ENCODE measurements at regions not wholly inside any gene's neighbourhood (a gene's known extent, or its start where the extent isn't known, plus 50 kb on each side); places are given as distances from the start of the nearest gene placed in this dataset.
"Not testable (repeated sequence)": the region's sequence is repeated elsewhere in the genome, so short reads cannot be mapped to it uniquely, and the experiment has no call there.

- no peaks in the 10 kb centered on the region for H3K36me3 Mint-ChIP-seq
- H3K27ac Mint-ChIP-seq, result no peak overlapping the region
- DNase-seq, result no peak
- H3K9me3 Mint-ChIP-seq, result no peaks in the 10 kb centered on the region
- H3K4me1 Mint-ChIP-seq, result no peaks in the 10 kb centered on the region
- H3K4me3 Mint-ChIP-seq, result no peak overlapping the region
- H3K27me3 Mint-ChIP-seq, result peaks cover 52% of the 10 kb centered on the region
- POLR2A ChIA-PET, result no interaction called here
- no peak for ATAC-seq (ENCODE audit: low read depth)
Observed at GRCh38 chr6:165906-166305, 126.4 kb upstream of the DUSP22 start.

GRCh38 chr6:168865-169455 lies 123.3 kb upstream of the DUSP22 start:
- no peak for DNase-seq
- POLR2A ChIA-PET, result no interaction called here
- peaks cover 40% of the 10 kb centered on the region for H3K27me3 Mint-ChIP-seq

DNA sequence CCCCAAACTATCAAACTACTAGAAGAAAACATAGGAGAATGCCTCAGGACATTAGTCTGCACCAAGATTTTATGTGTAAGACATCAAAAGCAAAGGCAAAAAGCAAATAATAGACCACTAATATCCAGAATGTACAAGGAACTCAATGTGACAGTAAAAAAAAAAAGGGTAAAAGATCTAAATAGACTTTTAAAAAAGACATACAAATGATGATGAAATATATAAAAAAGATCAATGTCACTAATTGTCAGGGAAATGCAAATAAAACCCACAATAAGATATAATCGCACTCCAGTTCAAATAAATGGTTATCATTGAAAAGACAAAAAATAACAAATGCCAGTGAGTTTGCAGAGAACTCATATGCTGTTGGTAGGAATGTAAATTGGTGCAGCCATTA lies 118.3 kb upstream of the DUSP22 start:
- Mint-ChIP-seq H3K4me1 (no peaks in the 10 kb centered on the region), H3K9me3 (peaks cover 15% of the 10 kb centered on the region), H3K36me3 (peaks cover 3% of the 10 kb centered on the region), H3K4me3 (no peak overlapping the region), H3K27me3 (peaks cover 26% of the 10 kb centered on the region), H3K27ac (no peak overlapping the region)
- POLR2A ChIA-PET, result no interaction called here
- no peak for ATAC-seq (ENCODE audit: low read depth)
- DNase-seq, result no peak

More at GRCh38 chr6:168865-169455, 123.3 kb upstream of the DUSP22 start:
- Mint-ChIP-seq H3K27ac (no peak overlapping the region), H3K36me3 (no peaks in the 10 kb centered on the region), H3K4me1 (no peaks in the 10 kb centered on the region), H3K9me3 (peaks cover 6% of the 10 kb centered on the region), H3K4me3 (no peak overlapping the region)
- no peak for ATAC-seq (ENCODE audit: low read depth)

GRCh38 chr6:175680-176079 lies 116.6 kb upstream of the DUSP22 start:
- Mint-ChIP-seq H3K4me3 (no peak overlapping the region), H3K27ac (no peak overlapping the region), H3K27me3 (peaks cover 20% of the 10 kb centered on the region), H3K9me3 (peaks cover 15% of the 10 kb centered on the region), H3K4me1 (peaks cover 7% of the 10 kb centered on the region), H3K36me3 (peaks cover 3% of the 10 kb centered on the region)
- DNase-seq (no peak), ATAC-seq (ENCODE audit: low read depth) (no peak)
- POLR2A ChIA-PET, result no interaction called here

DNA sequence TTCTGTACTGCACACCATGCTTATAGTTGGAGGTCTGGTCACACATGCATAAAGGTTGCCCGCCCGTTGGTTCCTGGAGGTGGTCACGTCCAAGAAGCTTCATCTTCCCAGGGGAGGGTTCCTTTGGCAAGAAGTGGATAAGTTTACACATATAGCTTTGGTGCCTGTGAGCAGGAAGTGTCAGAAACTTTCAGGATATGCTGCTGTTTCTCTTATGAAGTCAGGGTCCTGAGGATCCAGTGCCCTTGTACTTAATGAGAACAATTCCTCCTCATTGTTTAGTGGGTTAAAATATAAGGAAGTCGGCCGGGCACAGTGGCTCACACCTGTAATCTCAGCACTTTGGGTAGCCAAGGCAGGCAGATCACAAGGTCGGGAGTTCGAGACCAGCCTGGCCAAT lies 115.5 kb upstream of the DUSP22 start:
- Mint-ChIP-seq H3K4me3 (no peak overlapping the region), H3K9me3 (peaks cover 11% of the 10 kb centered on the region), H3K27me3 (peaks cover 10% of the 10 kb centered on the region), H3K27ac (no peak overlapping the region), H3K4me1 (peaks cover 13% of the 10 kb centered on the region), H3K36me3 (peaks cover 3% of the 10 kb centered on the region)
- POLR2A ChIA-PET, result no interaction called here
- ATAC-seq (ENCODE audit: low read depth), result no peak
- DNase-seq, result no peak

DNA sequence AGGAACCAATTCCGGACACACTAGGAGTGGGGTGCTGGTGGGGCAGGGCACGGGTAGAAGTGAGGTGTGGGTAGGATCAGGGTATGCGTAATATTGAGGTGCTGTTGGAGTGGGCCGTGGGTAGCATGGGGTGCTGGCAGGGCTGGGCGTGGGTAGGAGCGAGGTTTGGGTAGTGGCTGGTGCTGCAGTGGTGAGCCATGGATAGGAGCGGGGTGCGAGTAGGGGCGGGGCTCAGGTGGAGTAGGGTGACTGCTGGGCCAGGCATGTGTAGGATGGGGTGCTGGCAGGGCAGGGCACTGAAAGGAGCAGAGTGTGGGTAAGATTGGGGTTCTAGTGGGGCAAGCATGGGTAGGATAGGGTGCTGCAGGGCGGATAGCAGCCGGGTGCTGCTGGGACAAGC lies 114.2 kb upstream of the DUSP22 start:
- H3K4me1 Mint-ChIP-seq, result peaks cover 13% of the 10 kb centered on the region
- H3K27me3 Mint-ChIP-seq, result peaks cover 5% of the 10 kb centered on the region
- ATAC-seq (ENCODE audit: low read depth), result no peak

DNA sequence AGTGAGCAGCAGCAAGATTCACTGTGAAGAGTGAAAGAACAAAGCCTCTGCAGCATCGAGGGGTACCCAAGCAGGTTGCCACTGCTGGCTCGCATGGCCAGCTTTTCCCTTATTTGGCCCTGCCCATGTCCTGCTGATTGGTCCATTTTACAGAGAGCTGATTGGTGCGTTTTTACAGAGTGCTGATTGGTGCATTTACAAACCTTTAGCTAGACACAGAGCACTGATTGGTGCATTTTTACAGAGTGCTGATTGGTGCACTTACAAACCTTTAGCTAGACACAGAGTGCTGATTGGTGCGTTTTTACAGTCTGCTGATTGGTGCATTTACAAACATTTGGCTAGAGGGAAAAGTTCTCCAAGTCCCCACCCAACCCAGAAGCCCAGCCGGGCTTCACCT lies 113.4 kb upstream of the DUSP22 start:
- DNase-seq; H3K9me3 Mint-ChIP-seq; ATAC-seq (ENCODE audit: low read depth); H3K27ac Mint-ChIP-seq; H3K4me3 Mint-ChIP-seq; H3K36me3 Mint-ChIP-seq; H3K27me3 Mint-ChIP-seq; POLR2A ChIA-PET: not testable (repeated sequence)
- H3K4me1 Mint-ChIP-seq, result peaks cover 13% of the 10 kb centered on the region

More for the DNA sequence above, 114.2 kb upstream of the DUSP22 start:
- H3K4me3 Mint-ChIP-seq, result no peak overlapping the region
- H3K9me3 Mint-ChIP-seq, result peaks cover 10% of the 10 kb centered on the region
- DNase-seq, result no peak
- H3K27ac Mint-ChIP-seq, result no peak overlapping the region
- H3K36me3 Mint-ChIP-seq, result peaks cover 3% of the 10 kb centered on the region
- POLR2A ChIA-PET, result no interaction called here

GRCh38 chr6:179340-179950 lies 112.8 kb upstream of the DUSP22 start:
- H3K36me3 Mint-ChIP-seq, result peaks cover 3% of the 10 kb centered on the region
- POLR2A ChIA-PET, result interaction anchor here (1.1 to 1.5 kb wide), 2 partner anchors 143 to 211 kb away, joined by 3 read pairs; no protein-coding TSS in a partner anchor
- no peak for ATAC-seq (ENCODE audit: low read depth)

DNA sequence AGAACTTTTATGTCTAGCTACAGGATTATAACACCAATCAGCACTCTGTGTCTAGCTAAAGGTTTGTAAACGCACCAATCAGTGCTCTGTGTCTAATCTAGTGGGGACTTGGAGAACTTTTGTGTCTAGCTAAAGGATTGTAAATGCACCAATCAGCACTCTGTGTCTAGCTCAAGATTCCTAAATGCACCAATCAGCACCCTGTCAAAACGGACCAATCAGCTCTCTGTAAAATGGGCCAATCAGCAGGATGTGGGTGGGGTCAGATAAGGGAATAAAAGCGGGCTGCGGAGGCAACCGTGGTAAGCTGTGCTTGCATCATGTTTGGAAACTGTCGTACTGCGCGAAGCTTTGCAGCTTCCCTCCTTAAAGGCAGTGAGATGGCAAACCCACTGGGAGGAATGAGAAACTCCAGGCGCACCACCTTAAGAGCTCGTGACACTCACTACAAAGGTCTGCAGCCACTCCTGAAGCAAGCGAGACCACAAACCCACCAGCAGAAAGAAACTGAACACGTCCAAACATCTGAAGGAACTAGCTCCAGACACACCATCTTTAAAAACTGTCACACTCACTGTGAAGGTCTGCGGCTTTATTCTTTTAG lies 112.1 kb upstream of the DUSP22 start:
- H3K36me3 Mint-ChIP-seq, DNase-seq, H3K27me3 Mint-ChIP-seq, H3K9me3 Mint-ChIP-seq: not testable (repeated sequence)
- Mint-ChIP-seq H3K4me1 (peaks cover 19% of the 10 kb centered on the region), H3K27ac (peak overlapping the region; percentile 85), H3K4me3 (peak overlapping the region; percentile 79)
- peak; percentile 78 for ATAC-seq (ENCODE audit: low read depth)
- POLR2A ChIA-PET, result interaction anchor here (1.0 to 1.5 kb wide), 6 partner anchors 113 to 255 kb away, joined by 3 to 4 read pairs (median 3); partner anchors contain the start of gene DUSP22

More at GRCh38 chr6:179340-179950, 112.8 kb upstream of the DUSP22 start:
- H3K4me3 Mint-ChIP-seq, result no peak overlapping the region
- no peak overlapping the region for H3K27ac Mint-ChIP-seq
- H3K4me1 Mint-ChIP-seq, result peaks cover 17% of the 10 kb centered on the region
- peaks cover 8% of the 10 kb centered on the region for H3K9me3 Mint-ChIP-seq
- DNase-seq, result no peak
- peaks cover 4% of the 10 kb centered on the region for H3K27me3 Mint-ChIP-seq

- Mint-ChIP-seq H3K4me1 (peaks cover 19% of the 10 kb centered on the region), H3K4me3 (peak overlapping the region; percentile 79), H3K36me3 (peaks cover 3% of the 10 kb centered on the region), H3K27ac (peak overlapping the region; percentile 85), H3K9me3 (peaks cover 8% of the 10 kb centered on the region), H3K27me3 (peaks cover 2% of the 10 kb centered on the region)
- POLR2A ChIA-PET, result interaction anchor here (1.0 to 1.5 kb wide), 3 partner anchors 209 to 222 kb away, joined by 3 to 4 read pairs (median 4); no protein-coding TSS in a partner anchor
- no peak for ATAC-seq (ENCODE audit: low read depth)
- no peak for DNase-seq
Observed at GRCh38 chr6:181049-181654, 111.1 kb upstream of the DUSP22 start.

DNA sequence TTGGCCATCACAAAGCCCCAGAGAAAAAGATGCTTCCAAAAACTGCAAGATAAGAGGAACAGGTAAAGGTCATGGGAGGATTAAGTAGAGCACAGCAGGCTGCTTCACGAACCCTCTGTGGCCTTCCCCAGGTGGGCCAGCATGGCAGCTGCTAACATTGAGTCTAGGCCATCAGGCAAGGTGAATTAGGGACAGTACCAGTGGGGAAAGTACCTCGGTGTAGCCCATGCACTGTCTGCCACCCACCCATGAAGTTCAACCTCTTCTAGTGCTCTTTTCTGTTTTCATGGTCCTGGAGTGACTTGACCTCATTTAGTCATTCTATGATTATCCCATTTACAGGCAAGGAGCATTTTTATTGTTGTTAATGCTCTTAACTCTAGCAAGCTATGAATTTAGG lies 108.6 kb upstream of the DUSP22 start:
- ATAC-seq (ENCODE audit: low read depth), result no peak
- POLR2A ChIA-PET, result interaction anchor here (0.5 kb wide), 1 partner anchor 110 kb away, joined by 4 read pairs; no protein-coding TSS in a partner anchor
- no peaks in the 10 kb centered on the region for H3K36me3 Mint-ChIP-seq

GRCh38 chr6:184161-184700 lies 108.1 kb upstream of the DUSP22 start:
- H3K4me1 Mint-ChIP-seq, result peaks cover 25% of the 10 kb centered on the region
- no peaks in the 10 kb centered on the region for H3K27me3 Mint-ChIP-seq
- H3K4me3 Mint-ChIP-seq, result no peak overlapping the region
- no peaks in the 10 kb centered on the region for H3K36me3 Mint-ChIP-seq
- ATAC-seq (ENCODE audit: low read depth) (no peak), DNase-seq (no peak)
- no peaks in the 10 kb centered on the region for H3K9me3 Mint-ChIP-seq
- H3K27ac Mint-ChIP-seq, result no peak overlapping the region
- POLR2A ChIA-PET, result interaction anchor here (1.2 kb wide), 1 partner anchor 208 kb away, joined by 6 read pairs; the partner anchor contains the start of gene IRF4

More for the DNA sequence above, 108.6 kb upstream of the DUSP22 start:
- DNase-seq, result no peak
- Mint-ChIP-seq H3K4me3 (no peak overlapping the region), H3K27ac (no peak overlapping the region), H3K9me3 (peaks cover under 1% of the 10 kb centered on the region), H3K4me1 (peaks cover 21% of the 10 kb centered on the region), H3K27me3 (no peaks in the 10 kb centered on the region)

- H3K4me3 Mint-ChIP-seq, result no peak overlapping the region
- ATAC-seq (ENCODE audit: low read depth), result no peak
- no peaks in the 10 kb centered on the region for H3K36me3 Mint-ChIP-seq
- H3K27me3 Mint-ChIP-seq, result no peaks in the 10 kb centered on the region
- POLR2A ChIA-PET, result no interaction called here
- H3K9me3 Mint-ChIP-seq, result no peaks in the 10 kb centered on the region
- peaks cover 23% of the 10 kb centered on the region for H3K4me1 Mint-ChIP-seq
- no peak overlapping the region for H3K27ac Mint-ChIP-seq
- DNase-seq, result no peak
Observed at GRCh38 chr6:186340-186965, 105.8 kb upstream of the DUSP22 start.
